Keratinocyte (primary cell): ENCODE measurements at regions not wholly inside any gene's neighbourhood (a gene's known extent, or its start where the extent isn't known, plus 50 kb on each side); places are given as distances from the start of the nearest gene placed in this dataset.

Source experiments
- DNase-seq: peaks from one replicate; pipeline ENCODE4 v3.0.0-alpha.2; 2011; ENCODE audit warnings: low read depth, missing footprints, low spot score
- FAIRE-seq: peaks from 2 replicates; lab custom pipeline; 2011; peaks lifted over from hg19 to GRCh38; lab: Jason Lieb, UNC
- H2AFZ ChIP-seq: 2 replicates; pipeline ENCODE4 v1.6.0; 2012; ENCODE audit warnings: low read length, control low read depth, inconsistent platforms; ENCODE audit not compliant: control insufficient read depth
- H3K27ac ChIP-seq: 2 replicates; pipeline ENCODE4 v1.5.1; 2011; ENCODE audit warnings: low read length; ENCODE audit not compliant: control insufficient read depth, insufficient read depth
- H3K27me3 ChIP-seq: 3 replicates; pipeline ENCODE4 v1.6.0; 2011; ENCODE audit warnings: low read length; ENCODE audit not compliant: control insufficient read depth, insufficient read depth; ENCODE audit errors: extremely low read depth
- H3K36me3 ChIP-seq, 2 experiments: 2 replicates in 1 of 2; 3 replicates in 1 of 2; pipeline ENCODE4 v1.5.1; 2011; ENCODE audit warnings: low read length in 2 of 2, mild to moderate bottlenecking in 1 of 2; ENCODE audit not compliant: control insufficient read depth in 2 of 2, insufficient read depth in 2 of 2; ENCODE audit errors: extremely low read depth in 1 of 2
- H3K4me1 ChIP-seq: 3 replicates; pipeline ENCODE4 v1.5.1; 2011; ENCODE audit warnings: low read length; ENCODE audit not compliant: control insufficient read depth, insufficient read depth; ENCODE audit errors: extremely low read depth
- H3K4me2 ChIP-seq: 3 replicates; pipeline ENCODE4 v1.6.0; 2011; ENCODE audit warnings: low read depth, low read length; ENCODE audit not compliant: control insufficient read depth, insufficient read depth; ENCODE audit errors: extremely low read depth
- H3K4me3 ChIP-seq, 3 experiments: fragments of 200-600 bp in 1 of 3; sonication (generic) in 1 of 3; 2 replicates in 2 of 3; 3 replicates in 1 of 3; pipeline ENCODE4 v1.5.1; 2011 to 2016; ENCODE audit warnings: low read length in 3 of 3, mild to moderate bottlenecking in 3 of 3, control low read depth in 2 of 3, inconsistent platforms in 1 of 3, low read depth in 1 of 3, mixed read lengths in 1 of 3, mixed run types in 1 of 3, moderate library complexity in 1 of 3; ENCODE audit not compliant: control insufficient read depth in 2 of 3, insufficient read depth in 2 of 3; ENCODE audit errors: extremely low read depth in 1 of 3
- H3K79me2 ChIP-seq: 2 replicates; pipeline ENCODE4 v1.6.0; 2012; ENCODE audit warnings: low read length; ENCODE audit not compliant: control insufficient read depth, insufficient read depth
- H3K9ac ChIP-seq: 3 replicates; pipeline ENCODE4 v1.6.0; 2011; ENCODE audit warnings: low read length; ENCODE audit not compliant: control insufficient read depth, insufficient read depth; ENCODE audit errors: extremely low read depth
- H3K9me1 ChIP-seq: 3 replicates; pipeline ENCODE4 v1.6.0; 2011; ENCODE audit warnings: low read length; ENCODE audit not compliant: control insufficient read depth, insufficient read depth; ENCODE audit errors: extremely low read depth
- H3K9me3 ChIP-seq: 2 replicates; pipeline ENCODE4 v1.5.1; 2012; ENCODE audit warnings: low read depth, low read length; ENCODE audit not compliant: control insufficient read depth
- H4K20me1 ChIP-seq: 3 replicates; pipeline ENCODE4 v1.6.0; 2011; ENCODE audit warnings: low read length; ENCODE audit not compliant: control insufficient read depth, insufficient read depth; ENCODE audit errors: extremely low read depth
- CTCF ChIP-seq, 3 experiments: IDR thresholded peaks in 1 of 3; conservative IDR thresholded peaks in 1 of 3; optimal IDR thresholded peaks in 1 of 3; 2 replicates in 2 of 3; 3 replicates in 1 of 3; pipeline versions ENCODE3 to v1.5.1; 2011; ENCODE audit warnings: low read length in 3 of 3, mild to moderate bottlenecking in 3 of 3, moderate library complexity in 2 of 3, control low read depth in 1 of 3, inconsistent platforms in 1 of 3; ENCODE audit not compliant: insufficient read depth in 2 of 3; ENCODE audit errors: extremely low read depth in 1 of 3
- EZH2 ChIP-seq: IDR thresholded peaks from one replicate; pipeline ENCODE4 v1.6.1; 2012; ENCODE audit warnings: inconsistent platforms, mild to moderate bottlenecking, low read length, moderate library complexity
- dilution Hi-C: fragments of 300-500 bp; cut with MboI; formaldehyde crosslinking; loops from one replicate; pipeline ENCODE4 v1.7.0; 2020; ENCODE audit warnings: low sequenced_read_pairs; ENCODE audit not compliant: extremely low pct_ligation_motif_present

- Histone ChIP-seq H2AFZ (no peak overlapping the region), H3K36me3 (no peaks in the 10 kb centered on the region), H3K27me3 (no peaks in the 10 kb centered on the region), H3K79me2 (no peaks in the 10 kb centered on the region), H3K9me1 (no peaks in the 10 kb centered on the region), H3K9ac (no peak overlapping the region), H4K20me1 (no peaks in the 10 kb centered on the region), H3K4me3 (no peak overlapping the region), H3K4me2 (no peak overlapping the region), H3K9me3 (peaks cover 5% of the 10 kb centered on the region), H3K27ac (no peak overlapping the region), H3K4me1 (peaks cover 21% of the 10 kb centered on the region)
- FAIRE-seq, result no peak
- no peak for DNase-seq
- dilution Hi-C loops, result no loop called here
- TF ChIP-seq EZH2 (no peak), CTCF (optimal IDR thresholded peaks at IDR 0.05 in 1 of 3, IDR thresholded peaks at IDR 0.05 in 1 of 3, conservative IDR thresholded peaks at IDR 0.05 in 1 of 3; ENCODE audit: extremely low read depth in 1 of 3, insufficient read depth in 2 of 3, low read length in 3 of 3) (no peak)
Observed at GRCh38 chr11:106400949-106401570, 323.6 kb downstream of the AASDHPPT start.

GRCh38 chr11:106403751-106404150 lies 326.3 kb downstream of the AASDHPPT start:
- H3K4me1 ChIP-seq, result peaks cover 11% of the 10 kb centered on the region
- no peaks in the 10 kb centered on the region for H3K79me2 ChIP-seq
- no peak overlapping the region for H3K9ac ChIP-seq
- no peaks in the 10 kb centered on the region for H4K20me1 ChIP-seq
- FAIRE-seq, result no peak
- no peak overlapping the region for H3K27ac ChIP-seq
- no peak overlapping the region for H3K4me2 ChIP-seq
- no peak overlapping the region for H3K4me3 ChIP-seq
- H3K36me3 ChIP-seq, result no peaks in the 10 kb centered on the region
- TF ChIP-seq EZH2 (no peak), CTCF (optimal IDR thresholded peaks at IDR 0.05 in 1 of 3, IDR thresholded peaks at IDR 0.05 in 1 of 3, conservative IDR thresholded peaks at IDR 0.05 in 1 of 3; ENCODE audit: extremely low read depth in 1 of 3, insufficient read depth in 2 of 3, low read length in 3 of 3) (no peak)
- H3K9me3 ChIP-seq, result no peaks in the 10 kb centered on the region
- no peak overlapping the region for H2AFZ ChIP-seq
- dilution Hi-C loops, result no loop called here
- no peak for DNase-seq
- no peaks in the 10 kb centered on the region for H3K9me1 ChIP-seq
- no peaks in the 10 kb centered on the region for H3K27me3 ChIP-seq
